DND-41 (cell line): ENCODE measurements at regions not wholly inside any gene's neighbourhood (a gene's known extent, or its start where the extent isn't known, plus 50 kb on each side); places are given as distances from the start of the nearest gene placed in this dataset.

Experiments used
- CTCF ChIP-seq: IDR thresholded peaks from 2 replicates; pipeline ENCODE4 v1.5.1; 2012; ENCODE audit warnings: borderline replicate concordance, low read length, moderate library complexity, mild to moderate bottlenecking; ENCODE audit not compliant: poor library complexity, severe bottlenecking; ENCODE audit errors: extremely low read depth
- EZH2 ChIP-seq: IDR thresholded peaks from 3 replicates; pipeline ENCODE4 v1.6.1; 2012; ENCODE audit warnings: borderline replicate concordance, low read depth, mild to moderate bottlenecking, moderate library complexity, low read length, inconsistent platforms; ENCODE audit not compliant: severe bottlenecking

- TF ChIP-seq CTCF (no peak), EZH2 (no peak)
Observed at GRCh38 chr2:199186301-199186751, 271.4 kb downstream of the SATB2 start.
